ENCODE measurements at regions not wholly inside any gene's neighbourhood (a gene's known extent, or its start where the extent isn't known, plus 50 kb on each side); places are given as distances from the start of the nearest gene placed in this dataset.

DNA sequence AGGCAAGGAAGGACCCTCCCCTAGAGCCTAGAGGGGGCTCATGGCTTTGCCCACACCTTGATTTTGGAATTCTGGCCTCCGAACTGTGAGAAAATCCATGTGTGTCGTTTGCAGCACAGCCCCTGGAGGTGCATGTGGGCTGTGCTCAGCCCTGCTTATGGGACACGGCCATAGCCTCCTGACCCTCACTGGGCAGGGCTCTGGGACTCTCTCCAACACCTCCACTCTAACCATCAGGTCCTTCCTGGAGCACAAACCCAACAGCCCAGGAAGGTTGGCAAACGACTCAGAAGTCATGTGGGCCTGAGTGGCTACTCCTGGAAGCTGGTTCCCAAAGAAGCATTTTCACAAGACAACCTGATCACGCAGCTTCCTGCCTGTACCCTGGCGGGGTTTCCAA is 144.1 kb downstream of the CTTN start:
- no peak overlapping the region for H3K27ac ChIP-seq (ENCODE audit: low read length)
- H3K9ac ChIP-seq (ENCODE audit: low read length), result no peak overlapping the region
- H3K4me3 ChIP-seq (ENCODE audit: low read length), result no peak overlapping the region

DNA sequence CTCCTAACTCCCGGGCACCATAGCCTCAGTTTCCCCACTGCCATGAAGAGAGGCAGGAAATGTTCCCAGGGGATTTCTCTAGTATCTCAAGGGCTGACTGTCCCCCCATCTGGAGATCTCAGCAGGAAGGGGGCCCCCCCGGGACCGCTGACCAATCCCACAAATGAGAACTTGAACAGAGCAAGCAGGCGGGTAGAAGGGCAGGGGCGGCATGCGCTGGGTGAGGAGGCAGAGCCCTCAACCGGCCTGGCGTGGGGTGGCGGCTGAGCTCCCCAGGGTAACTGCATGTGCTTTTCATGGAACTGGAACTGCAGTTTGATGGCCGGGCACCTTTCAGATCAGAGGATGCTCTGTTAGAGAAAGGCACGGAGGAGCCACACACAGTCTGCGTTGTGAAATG is 144.5 kb downstream of the CTTN start:
- no peak overlapping the region for H3K4me2 ChIP-seq (ENCODE audit: low read length)
- no peaks in the 10 kb centered on the region for H4K20me1 ChIP-seq (ENCODE audit: insufficient read depth)
- H3K27ac ChIP-seq (ENCODE audit: low read length), result no peak overlapping the region
- H3K36me3 ChIP-seq (ENCODE audit: insufficient read depth, low read length), result no peaks in the 10 kb centered on the region
- H3K4me3 ChIP-seq (ENCODE audit: low read length), result no peak overlapping the region
- H2AFZ ChIP-seq (ENCODE audit: low read depth, low read length), result no peak overlapping the region
- no peaks in the 10 kb centered on the region for H3K9me3 ChIP-seq (ENCODE audit: low read length)
- no peaks in the 10 kb centered on the region for H3K9me2 ChIP-seq (ENCODE audit: insufficient read depth, low read length)
- H3K27me3 ChIP-seq (ENCODE audit: insufficient read depth, low read depth, low read length), result no peaks in the 10 kb centered on the region
- no peaks in the 10 kb centered on the region for H3K79me2 ChIP-seq (replicated peaks; ENCODE audit: insufficient read depth, low read length)
- no peaks in the 10 kb centered on the region for H3F3A ChIP-seq (ENCODE audit: insufficient read depth, low read length, poor library complexity, severe bottlenecking)
- no peak for TF ChIP-seq EZH2 (IDR thresholded peaks at IDR 0.05; ENCODE audit: borderline replicate concordance, insufficient read depth, low read length, poor library complexity, severe bottlenecking)
- TF ChIP-seq MXI1 (conservative IDR thresholded peaks at IDR 0.05; ENCODE audit: poor library complexity, severe bottlenecking), result no peak
- TF ChIP-seq TAF1 (IDR thresholded peaks at IDR 0.05; ENCODE audit: low read depth), result no peak
- no peak for TF ChIP-seq SMC3 (conservative IDR thresholded peaks at IDR 0.05; ENCODE audit: poor library complexity)
- TF ChIP-seq, protein P1, sequence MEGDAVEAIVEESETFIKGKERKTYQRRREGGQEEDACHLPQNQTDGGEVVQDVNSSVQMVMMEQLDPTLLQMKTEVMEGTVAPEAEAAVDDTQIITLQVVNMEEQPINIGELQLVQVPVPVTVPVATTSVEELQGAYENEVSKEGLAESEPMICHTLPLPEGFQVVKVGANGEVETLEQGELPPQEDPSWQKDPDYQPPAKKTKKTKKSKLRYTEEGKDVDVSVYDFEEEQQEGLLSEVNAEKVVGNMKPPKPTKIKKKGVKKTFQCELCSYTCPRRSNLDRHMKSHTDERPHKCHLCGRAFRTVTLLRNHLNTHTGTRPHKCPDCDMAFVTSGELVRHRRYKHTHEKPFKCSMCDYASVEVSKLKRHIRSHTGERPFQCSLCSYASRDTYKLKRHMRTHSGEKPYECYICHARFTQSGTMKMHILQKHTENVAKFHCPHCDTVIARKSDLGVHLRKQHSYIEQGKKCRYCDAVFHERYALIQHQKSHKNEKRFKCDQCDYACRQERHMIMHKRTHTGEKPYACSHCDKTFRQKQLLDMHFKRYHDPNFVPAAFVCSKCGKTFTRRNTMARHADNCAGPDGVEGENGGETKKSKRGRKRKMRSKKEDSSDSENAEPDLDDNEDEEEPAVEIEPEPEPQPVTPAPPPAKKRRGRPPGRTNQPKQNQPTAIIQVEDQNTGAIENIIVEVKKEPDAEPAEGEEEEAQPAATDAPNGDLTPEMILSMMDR (IDR thresholded peaks at IDR 0.05; ENCODE audit: poor library complexity, severe bottlenecking), result no peak
- no peak overlapping the region for H3K9ac ChIP-seq (ENCODE audit: low read length)

More for the DNA sequence above, 144.1 kb downstream of the CTTN start:
- H3F3A ChIP-seq (ENCODE audit: insufficient read depth, low read length, poor library complexity, severe bottlenecking), result no peaks in the 10 kb centered on the region
- H3K79me2 ChIP-seq (replicated peaks; ENCODE audit: insufficient read depth, low read length), result no peaks in the 10 kb centered on the region
- no peaks in the 10 kb centered on the region for H3K27me3 ChIP-seq (ENCODE audit: insufficient read depth, low read depth, low read length)
- H3K36me3 ChIP-seq (ENCODE audit: insufficient read depth, low read length), result no peaks in the 10 kb centered on the region
- no peaks in the 10 kb centered on the region for H3K9me2 ChIP-seq (ENCODE audit: insufficient read depth, low read length)
- H3K4me2 ChIP-seq (ENCODE audit: low read length), result no peak overlapping the region
- no peak overlapping the region for H2AFZ ChIP-seq (ENCODE audit: low read depth, low read length)
- no peaks in the 10 kb centered on the region for H4K20me1 ChIP-seq (ENCODE audit: insufficient read depth)
- TF ChIP-seq, protein P2, sequence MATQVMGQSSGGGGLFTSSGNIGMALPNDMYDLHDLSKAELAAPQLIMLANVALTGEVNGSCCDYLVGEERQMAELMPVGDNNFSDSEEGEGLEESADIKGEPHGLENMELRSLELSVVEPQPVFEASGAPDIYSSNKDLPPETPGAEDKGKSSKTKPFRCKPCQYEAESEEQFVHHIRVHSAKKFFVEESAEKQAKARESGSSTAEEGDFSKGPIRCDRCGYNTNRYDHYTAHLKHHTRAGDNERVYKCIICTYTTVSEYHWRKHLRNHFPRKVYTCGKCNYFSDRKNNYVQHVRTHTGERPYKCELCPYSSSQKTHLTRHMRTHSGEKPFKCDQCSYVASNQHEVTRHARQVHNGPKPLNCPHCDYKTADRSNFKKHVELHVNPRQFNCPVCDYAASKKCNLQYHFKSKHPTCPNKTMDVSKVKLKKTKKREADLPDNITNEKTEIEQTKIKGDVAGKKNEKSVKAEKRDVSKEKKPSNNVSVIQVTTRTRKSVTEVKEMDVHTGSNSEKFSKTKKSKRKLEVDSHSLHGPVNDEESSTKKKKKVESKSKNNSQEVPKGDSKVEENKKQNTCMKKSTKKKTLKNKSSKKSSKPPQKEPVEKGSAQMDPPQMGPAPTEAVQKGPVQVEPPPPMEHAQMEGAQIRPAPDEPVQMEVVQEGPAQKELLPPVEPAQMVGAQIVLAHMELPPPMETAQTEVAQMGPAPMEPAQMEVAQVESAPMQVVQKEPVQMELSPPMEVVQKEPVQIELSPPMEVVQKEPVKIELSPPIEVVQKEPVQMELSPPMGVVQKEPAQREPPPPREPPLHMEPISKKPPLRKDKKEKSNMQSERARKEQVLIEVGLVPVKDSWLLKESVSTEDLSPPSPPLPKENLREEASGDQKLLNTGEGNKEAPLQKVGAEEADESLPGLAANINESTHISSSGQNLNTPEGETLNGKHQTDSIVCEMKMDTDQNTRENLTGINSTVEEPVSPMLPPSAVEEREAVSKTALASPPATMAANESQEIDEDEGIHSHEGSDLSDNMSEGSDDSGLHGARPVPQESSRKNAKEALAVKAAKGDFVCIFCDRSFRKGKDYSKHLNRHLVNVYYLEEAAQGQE (IDR thresholded peaks at IDR 0.05; ENCODE audit: borderline replicate concordance), result no peak
- TF ChIP-seq, protein P1 (IDR thresholded peaks at IDR 0.05; ENCODE audit: poor library complexity, severe bottlenecking), result no peak
- no peak for TF ChIP-seq EZH2 (IDR thresholded peaks at IDR 0.05; ENCODE audit: borderline replicate concordance, insufficient read depth, low read length, poor library complexity, severe bottlenecking)
- TF ChIP-seq POLR2AphosphoS5 (IDR thresholded peaks at IDR 0.05), result no peak
- no peak for TF ChIP-seq RAD21 (conservative IDR thresholded peaks at IDR 0.05)
- TF ChIP-seq TAF1 (IDR thresholded peaks at IDR 0.05; ENCODE audit: low read depth), result no peak
- no peak for TF ChIP-seq EP300 (conservative IDR thresholded peaks at IDR 0.05; ENCODE audit: poor library complexity, severe bottlenecking)
- TF ChIP-seq SMC3 (conservative IDR thresholded peaks at IDR 0.05; ENCODE audit: poor library complexity), result no peak
- no peak for TF ChIP-seq MXI1 (conservative IDR thresholded peaks at IDR 0.05; ENCODE audit: poor library complexity, severe bottlenecking)
- no peaks in the 10 kb centered on the region for H3K9me3 ChIP-seq (ENCODE audit: low read length)
